K562 (cell line): ENCODE measurements at regions not wholly inside any gene's neighbourhood (a gene's known extent, or its start where the extent isn't known, plus 50 kb on each side); places are given as distances from the start of the nearest gene placed in this dataset.

ENCODE experiments used
- ATAC-seq: fragments of 200-7000 bp; cut with Tn5 transposase; 3 replicates; pipeline ENCODE4 v1.9.1; 2020; ENCODE audit warnings: moderate library complexity
- BruUV-seq: library from RNA; stranded (reverse); fragments of 400-500 nt; replicated peaks from 2 replicates; lab custom pipeline; 2021; lab: Mats Ljungman, UMichigan
- CTCF ChIA-PET: fragments of 300-600 bp; formaldehyde crosslinking; extraction: SDS; loops from one replicate; lab custom pipeline; 2021; ENCODE audit warnings: low intra/inter-chr PET ratio; lab: Yijun Ruan, JAX
- POLR2A ChIA-PET: fragments of 300-600, 350-650 bp; sonication (Branson Sonifier 250); formaldehyde crosslinking; extraction: SDS; loops from one replicate; lab custom pipeline; 2021; ENCODE audit warnings: antibody characterized with exemption, inconsistent platforms; lab: Yijun Ruan, JAX
- DNase-seq, 4 experiments: peaks; one replicate each; pipeline versions ENCODE4 v3.0.0 to v3.0.0-alpha.2; 2011 to 2018; ENCODE audit warnings: low spot score in 3 of 4, mixed read lengths in 3 of 4; ENCODE audit errors: extremely low read depth in 1 of 4
- FAIRE-seq: peaks from 2 replicates; lab custom pipeline; 2011; peaks lifted over from hg19 to GRCh38; lab: Jason Lieb, UNC
- H2AFZ ChIP-seq: 2 replicates; pipeline ENCODE4 v1.6.0; 2011; ENCODE audit warnings: low read depth, low read length, control low read depth, inconsistent platforms
- H3K27ac ChIP-seq: fragments of 200-600 bp; 3 replicates; pipeline ENCODE4 v1.8.0; 2011; ENCODE audit warnings: low read depth, mild to moderate bottlenecking, control low read depth, inconsistent platforms, low read length, moderate library complexity, mixed read lengths; ENCODE audit errors: extremely low read depth
- H3K27me3 ChIP-seq, 2 experiments: fragments of 300-600 bp in 1 of 2; 2 replicates in 1 of 2; 3 replicates in 1 of 2; pipeline versions ENCODE4 v1.6.0 to v1.8.0; 2011; ENCODE audit warnings: inconsistent platforms in 2 of 2, low read length in 2 of 2, mild to moderate bottlenecking in 1 of 2, mixed read lengths in 1 of 2, moderate library complexity in 1 of 2; ENCODE audit not compliant: control insufficient read depth in 2 of 2, insufficient read depth in 2 of 2
- H3K36me3 ChIP-seq: fragments of 300-600 bp; 3 replicates; pipeline ENCODE4 v1.8.0; 2011; ENCODE audit warnings: mild to moderate bottlenecking, low read length, inconsistent platforms; ENCODE audit not compliant: control insufficient read depth, insufficient read depth
- H3K4me1 ChIP-seq, 2 experiments: fragments of 200-600 bp in 1 of 2; replicated peaks in 1 of 2; 2 replicates in 1 of 2; 3 replicates in 1 of 2; pipeline versions ENCODE4 v1.5.1 to v1.8.0; 2011; ENCODE audit warnings: inconsistent platforms in 2 of 2, low read length in 2 of 2, mild to moderate bottlenecking in 1 of 2, mixed read lengths in 1 of 2, moderate library complexity in 1 of 2; ENCODE audit not compliant: control insufficient read depth in 2 of 2, insufficient read depth in 2 of 2
- H3K4me2 ChIP-seq: 2 replicates; pipeline ENCODE4 v1.6.1; 2011; ENCODE audit warnings: low read length, control low read depth, inconsistent platforms, mixed read lengths; ENCODE audit not compliant: insufficient read depth
- H3K4me3 ChIP-seq: fragments of 200-600 bp; sonication (generic), shearing (Covaris generic); 2 replicates; pipeline ENCODE4 v1.5.1; 2016; ENCODE audit warnings: control low read depth, inconsistent platforms
- H3K79me2 ChIP-seq: fragments of 200-600 bp; 3 replicates; pipeline ENCODE4 v1.8.0; 2011; ENCODE audit warnings: low read length, inconsistent platforms; ENCODE audit not compliant: control insufficient read depth, insufficient read depth
- H3K9ac ChIP-seq, 2 experiments: 2 replicates each; pipeline versions ENCODE4 v1.6.0 to v1.6.1; 2011; ENCODE audit warnings: low read depth in 2 of 2, low read length in 2 of 2, control low read depth in 1 of 2, inconsistent platforms in 1 of 2, mild to moderate bottlenecking in 1 of 2, mixed read lengths in 1 of 2; ENCODE audit not compliant: insufficient read depth in 1 of 2
- H3K9me1 ChIP-seq: one replicate; pipeline ENCODE4 v1.6.0; 2011; ENCODE audit warnings: inconsistent platforms, mild to moderate bottlenecking, low read length, moderate library complexity; ENCODE audit not compliant: control insufficient read depth, insufficient read depth
- H3K9me3 ChIP-seq: replicated peaks from 2 replicates; pipeline ENCODE4 v1.5.1; 2011; ENCODE audit warnings: low read depth, low read length, inconsistent platforms; ENCODE audit not compliant: control insufficient read depth, insufficient read depth
- H4K20me1 ChIP-seq: replicated peaks from 2 replicates; pipeline ENCODE4 v1.6.1; 2011; ENCODE audit warnings: low read length, inconsistent platforms, mixed read lengths; ENCODE audit not compliant: control insufficient read depth, insufficient read depth
- ARID3A ChIP-seq: IDR thresholded peaks from 2 replicates; pipeline ENCODE4 v1.6.1; 2012; ENCODE audit warnings: low read depth, low read length, improper control_type of control experiment, borderline replicate concordance
- COPS2 ChIP-seq: fragments of 450-650 bp; conservative IDR thresholded peaks from 2 replicates; pipeline ENCODE4 v1.6.1; 2016; ENCODE audit warnings: mild to moderate bottlenecking, moderate library complexity
- GTF2F1 ChIP-seq: IDR thresholded peaks from 2 replicates; pipeline ENCODE4 v1.6.1; 2011; ENCODE audit warnings: low read depth, low read length, improper control_type of control experiment
- MAX ChIP-seq: sonication (generic); formaldehyde crosslinking; IDR thresholded peaks from 2 replicates; pipeline ENCODE4 v1.9.0; 2022; ENCODE audit warnings: mild to moderate bottlenecking, missing genetic modification reagents
- SMAD2 ChIP-seq: fragments of 150-350 bp; IDR thresholded peaks from 2 replicates; pipeline ENCODE4 v1.6.1; 2014; ENCODE audit warnings: low read depth, mild to moderate bottlenecking, low read length
- ZEB2 ChIP-seq: fragments of 450-650 bp; IDR thresholded peaks from 2 replicates; pipeline ENCODE4 v1.6.1; 2016
- ZNF384 ChIP-seq: IDR thresholded peaks from 2 replicates; pipeline ENCODE4 v1.6.1; 2012; ENCODE audit warnings: low read depth, low read length, improper control_type of control experiment
- ZSCAN29 ChIP-seq: fragments of 450-650 bp; IDR thresholded peaks from 2 replicates; pipeline ENCODE4 v1.6.1; 2017
- whole genome bisulfite sequencing: fragments of 100-300 bp; shearing (Covaris generic); methylation state at CpG from one replicate; pipeline ENCODE4 v1.1.6; 2016; ENCODE audit warnings: low coverage, mixed read lengths; ENCODE audit not compliant: insufficient coverage; ENCODE audit errors: missing lambda C conversion rate; 5-methylcytosine and 5-hydroxymethylcytosine counted together
- in situ Hi-C: fragments of 300-500 bp; cut with MboI; formaldehyde crosslinking; loops from 4 replicates; pipeline ENCODE4 v1.15.0; 2018; ENCODE audit warnings: inconsistent platforms, mixed read lengths
- intact Hi-C: fragments of 100-400 bp; cut with micrococcal nuclease; formaldehyde crosslinking; loops from 2 replicates; pipeline ENCODE4 v1.14.2; 2022

- 100% methylated on average over 2 of the region's 2 CpGs for WGBS
- Histone ChIP-seq H3K4me1 (no peaks in the 10 kb centered on the region), H3K79me2 (peaks cover 2% of the 10 kb centered on the region; the same call in 1 of the 3 replicates), H3K9me3 (0 out of 2 replicates have a peak, but pooled peaks cover 2% of the 10 kb centered on the region), H3K9ac (no peak overlapping the region), H3K4me2 (no peak overlapping the region), H3K4me3 (no peak overlapping the region), H2AFZ (no peak overlapping the region), H3K9me1 (no peaks in the 10 kb centered on the region), H3K36me3 (peaks cover 8% of the 10 kb centered on the region; the same call in 1 of the 3 replicates), H3K27me3 (no peaks in the 10 kb centered on the region), H4K20me1 (no peaks in the 10 kb centered on the region), H3K27ac (no peak overlapping the region)
- TF ChIP-seq SMAD2, result no peak
- TF ChIP-seq GTF2F1, result no peak
- no peak for TF ChIP-seq ZEB2
- no peak for TF ChIP-seq ARID3A
- no peak for TF ChIP-seq ZNF384
- TF ChIP-seq ZSCAN29, result no peak
- TF ChIP-seq MAX (CRISPR knock-in tag), result no peak
- TF ChIP-seq COPS2, result no peak
- ChIA-PET CTCF (no interaction called here), POLR2A (no interaction called here)
- in situ Hi-C loops, result no loop called here
- no TSS peak for BruUV-seq
- intact Hi-C loops, result no loop called here
- FAIRE-seq (no peak), DNase-seq (no peak), ATAC-seq (no peak)
Measured at GRCh38 chr13:83085186-83085900, 796.9 kb downstream of the SLITRK1 start.
